ENCODE measurements at regions not wholly inside any gene's neighbourhood (a gene's known extent, or its start where the extent isn't known, plus 50 kb on each side); places are given as distances from the start of the nearest gene placed in this dataset.

DNA sequence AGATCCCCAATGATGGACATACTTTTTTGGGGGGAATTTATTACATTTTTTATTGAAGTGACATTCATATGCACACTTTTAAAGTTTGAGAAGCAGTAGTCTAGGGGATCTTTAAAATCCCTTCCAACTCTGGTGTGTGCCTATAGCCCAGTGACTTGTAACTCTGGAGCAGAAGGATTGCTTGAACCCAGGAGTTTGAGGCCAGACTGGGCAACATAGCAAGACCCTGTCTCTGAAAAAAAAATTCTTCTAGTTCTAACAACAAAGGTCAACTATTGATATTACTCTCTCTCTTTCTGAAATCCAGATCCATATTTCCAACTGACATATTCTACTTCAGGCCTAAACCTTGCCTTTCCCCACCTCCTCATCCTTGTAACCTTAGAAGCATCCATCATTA, 148.2 kb upstream of the SPRY4 start:
- DNase-seq: no peak

DNA sequence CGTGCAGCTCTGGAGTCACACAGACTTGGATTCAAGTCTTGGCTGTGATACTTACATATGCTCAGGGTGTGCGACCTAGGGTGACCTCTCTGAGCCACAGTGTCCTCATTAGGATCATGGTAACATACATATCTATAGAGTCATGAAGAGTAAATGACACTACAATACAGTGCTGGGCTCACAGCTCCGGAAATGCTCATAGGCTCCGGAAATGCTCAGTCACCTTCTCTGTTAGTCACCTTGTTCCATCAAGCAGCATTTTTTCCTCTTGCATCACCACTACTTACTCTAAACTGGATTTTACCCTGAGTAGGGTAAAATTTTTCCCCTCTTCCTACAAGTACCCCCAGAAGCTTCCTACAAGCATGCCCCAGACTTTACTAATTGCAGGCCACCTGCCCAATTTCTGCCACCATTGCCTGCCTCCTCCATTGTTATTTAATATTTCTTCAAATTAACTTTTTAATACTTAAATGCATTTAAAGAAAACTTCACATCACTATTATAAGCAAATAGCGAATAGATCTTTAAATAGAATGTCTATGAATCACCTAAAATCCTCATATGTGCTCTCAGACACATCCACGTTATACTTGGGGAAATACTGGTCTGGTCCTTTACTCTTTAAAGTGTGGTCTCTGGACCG, 147.6 kb upstream of the SPRY4 start:
- DNase-seq: no peak

DNA sequence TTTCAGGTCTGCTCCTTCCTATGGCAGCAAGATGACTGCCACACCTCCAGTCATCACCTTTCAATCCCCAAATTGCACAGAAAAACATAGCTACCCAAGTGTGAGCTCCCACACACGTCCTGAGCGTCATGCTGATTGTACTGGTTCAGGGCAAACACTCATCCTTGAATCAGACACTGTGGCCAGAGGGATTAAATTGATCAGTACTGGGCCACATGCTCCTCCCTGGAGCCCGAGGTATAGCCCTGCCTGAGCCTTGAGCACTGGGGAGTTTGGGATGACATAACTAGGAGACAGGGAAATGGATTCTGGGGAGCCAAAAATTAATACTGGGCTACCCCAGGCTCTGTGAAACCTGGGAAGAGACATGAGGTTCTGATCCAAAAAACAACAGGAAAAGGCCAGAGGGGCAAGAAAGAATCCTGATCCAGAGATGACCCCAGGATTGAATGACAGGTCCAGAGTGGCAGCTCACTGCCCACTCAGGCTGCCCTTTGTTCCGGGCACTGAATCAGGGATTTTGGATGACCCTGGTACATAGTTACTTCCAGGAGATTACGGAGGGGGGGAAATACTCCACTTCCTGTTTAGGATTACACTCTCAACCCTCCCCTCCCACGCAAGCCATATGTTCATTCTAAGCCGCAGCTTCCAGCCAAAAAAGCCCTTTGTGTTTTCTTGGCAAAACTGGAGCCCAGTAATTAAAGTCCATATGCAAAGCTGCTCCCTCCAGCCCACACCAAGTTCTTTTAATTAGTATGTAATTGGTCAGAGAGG, 141.6 kb upstream of the SPRY4 start:
- DNase-seq: peak; percentile 29

DNA sequence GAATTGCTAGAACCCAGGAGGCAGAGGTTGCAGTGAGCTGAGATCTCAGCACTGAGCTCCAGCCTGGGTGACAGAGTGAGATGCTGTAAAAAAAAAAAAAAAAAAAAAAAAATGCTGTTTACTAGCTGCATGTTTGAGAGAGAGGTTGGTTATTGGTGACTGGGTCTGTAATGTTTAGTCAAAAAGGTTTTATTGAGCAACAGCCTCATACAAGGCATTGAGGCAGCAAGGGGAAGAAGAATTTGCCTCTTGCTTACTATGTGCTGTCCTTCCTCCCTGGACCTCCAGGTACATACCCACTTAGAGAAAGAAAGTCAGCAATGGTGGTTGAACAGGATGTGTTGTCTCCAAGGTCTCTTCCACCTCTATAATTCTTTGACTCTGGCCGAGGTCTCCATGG, 140.7 kb upstream of the SPRY4 start:
- DNase-seq: no peak

DNA sequence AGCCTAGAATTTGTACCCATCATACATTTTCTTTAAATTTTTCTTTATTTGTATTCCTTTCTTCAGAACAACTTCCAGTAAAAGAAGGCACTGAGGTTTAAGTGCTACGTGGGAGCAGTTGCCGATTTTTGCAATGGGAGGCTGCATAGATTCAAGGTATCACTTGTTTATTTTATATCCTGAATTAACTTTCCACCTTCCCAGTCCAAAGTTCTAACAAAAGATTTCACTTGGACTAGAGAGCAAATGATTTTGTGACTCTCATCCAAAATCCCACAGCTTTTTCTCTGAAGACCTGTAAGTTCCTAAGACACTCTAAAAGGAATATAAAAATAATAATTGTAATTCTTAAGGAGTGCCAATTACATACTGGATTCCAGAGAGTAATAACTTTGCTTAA, 139.1 kb upstream of the SPRY4 start:
- DNase-seq: no peak

DNA sequence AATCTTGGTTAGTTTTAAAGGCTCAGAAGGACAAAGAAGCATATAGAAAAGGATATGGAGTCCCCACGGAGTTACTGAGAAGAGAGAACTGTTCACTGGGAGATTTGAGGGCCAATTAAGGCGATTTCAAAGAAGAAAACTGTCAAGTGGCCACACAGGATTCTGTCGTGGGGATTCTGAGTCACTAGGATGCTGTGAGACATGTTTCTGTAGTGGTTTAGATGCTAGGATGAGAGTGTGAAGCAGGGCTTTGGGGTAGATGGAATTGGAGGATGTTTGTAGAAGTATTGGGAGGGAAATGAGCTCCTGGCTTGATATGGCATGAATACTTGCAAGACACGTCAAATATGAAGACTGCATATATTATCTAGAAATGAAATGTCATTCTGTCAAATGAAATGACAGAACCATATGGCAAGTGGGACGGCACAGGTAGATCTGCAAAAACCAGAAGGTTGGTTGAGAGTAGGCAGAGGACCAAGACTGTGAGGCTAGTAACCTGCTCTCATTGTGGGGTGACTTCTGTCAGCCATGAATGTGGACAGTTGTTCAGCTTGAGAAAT, 136.3 kb upstream of the SPRY4 start:
- no peak for DNase-seq

DNA sequence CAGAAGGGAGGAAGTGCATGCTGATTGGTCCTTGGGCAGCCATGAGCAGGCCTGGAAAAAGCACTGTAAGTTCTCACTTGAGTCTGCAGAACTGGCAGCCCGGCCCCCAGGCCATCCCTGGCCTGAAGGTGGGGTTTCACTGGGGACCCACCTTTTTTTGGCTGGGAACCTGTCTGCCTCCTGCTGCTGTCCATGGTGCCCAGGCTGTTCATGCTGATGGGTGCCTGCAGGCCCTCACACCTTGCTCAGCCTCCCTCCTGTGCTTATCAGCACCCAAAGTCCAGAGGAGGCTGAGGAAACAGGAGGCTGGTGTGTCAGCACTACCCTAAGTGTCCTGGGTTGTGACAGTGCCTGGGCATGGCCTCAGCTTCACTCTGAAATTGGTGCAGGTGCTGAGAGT, 134.4 kb upstream of the SPRY4 start:
- no peak for DNase-seq

DNA sequence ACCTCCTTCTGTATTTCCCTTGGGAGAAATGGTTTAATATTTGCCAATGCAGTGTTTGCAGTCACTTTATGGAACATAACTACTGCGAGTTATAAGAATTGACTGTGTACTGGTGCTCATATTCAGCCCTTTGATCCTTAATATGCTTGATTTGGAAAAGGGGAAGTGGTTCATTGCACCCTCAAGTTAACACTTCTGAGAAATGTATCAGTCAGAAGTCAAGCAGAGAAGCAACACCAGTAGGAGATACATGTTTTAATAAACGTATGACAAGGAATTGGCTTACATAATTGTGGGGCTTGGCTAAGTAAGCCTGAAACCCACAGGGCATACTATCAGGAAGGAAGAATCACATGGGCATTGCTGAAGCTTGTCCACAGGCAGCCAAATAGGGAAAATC, 131.0 kb upstream of the SPRY4 start:
- peak; percentile 91 for DNase-seq

DNA sequence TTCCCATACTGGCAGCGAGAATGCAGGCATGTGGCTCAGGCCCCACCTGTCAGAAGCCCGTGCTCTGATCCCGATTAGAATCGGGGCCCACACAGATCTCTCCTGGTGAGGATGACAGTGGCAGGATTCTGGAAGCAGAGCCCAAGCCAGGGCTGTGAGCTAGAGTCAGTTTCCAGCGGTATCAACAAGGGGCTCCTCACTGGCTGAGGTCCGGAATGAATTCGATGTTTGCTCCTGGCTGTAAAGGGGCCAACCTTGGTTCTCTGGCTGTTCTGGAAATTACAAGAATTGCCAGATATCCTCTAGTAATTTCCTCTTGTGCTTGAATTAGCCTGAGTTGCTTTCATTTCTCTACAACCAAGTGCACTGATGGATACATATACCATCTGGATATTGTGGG, 129.1 kb upstream of the SPRY4 start:
- DNase-seq: no peak

DNA sequence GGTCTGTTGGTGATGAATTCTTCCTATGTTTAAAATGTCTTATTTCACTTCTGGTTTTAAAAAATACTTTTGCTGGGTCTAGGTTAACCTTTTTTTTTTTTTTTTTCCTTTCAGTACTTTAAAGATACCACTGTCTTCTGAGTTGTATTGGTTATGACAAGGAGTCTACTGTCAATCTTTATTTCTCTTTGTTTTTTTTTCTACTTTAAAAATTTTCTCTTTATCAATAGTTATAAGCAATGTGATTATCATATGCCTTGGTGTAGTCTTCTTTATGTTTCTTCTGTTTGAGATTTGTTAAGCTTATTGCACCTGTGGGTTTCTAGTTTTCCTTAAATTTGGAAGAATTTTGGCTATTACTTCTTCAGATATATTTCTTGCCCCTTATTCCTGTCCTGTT, 125.6 kb upstream of the SPRY4 start:
- no peak for DNase-seq

DNA sequence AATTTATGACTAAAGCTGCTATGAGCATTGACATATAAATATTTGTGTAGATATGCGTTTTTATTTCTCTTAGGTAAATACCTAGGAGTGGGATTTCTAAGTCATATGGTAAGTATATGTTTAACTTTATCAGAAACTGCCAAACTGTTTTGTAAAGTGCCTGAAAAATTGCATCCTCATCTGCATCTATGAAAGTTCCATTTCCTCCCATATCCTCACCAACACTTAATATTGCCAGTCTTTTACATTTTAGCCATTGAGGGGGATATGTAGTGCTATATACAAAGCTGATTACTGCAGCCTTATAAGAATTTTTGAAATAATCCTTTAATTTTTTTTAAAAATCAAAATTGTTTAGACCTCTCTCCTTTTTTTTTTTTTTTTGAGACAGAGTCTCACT, 123.1 kb upstream of the SPRY4 start:
- DNase-seq: no peak

DNA sequence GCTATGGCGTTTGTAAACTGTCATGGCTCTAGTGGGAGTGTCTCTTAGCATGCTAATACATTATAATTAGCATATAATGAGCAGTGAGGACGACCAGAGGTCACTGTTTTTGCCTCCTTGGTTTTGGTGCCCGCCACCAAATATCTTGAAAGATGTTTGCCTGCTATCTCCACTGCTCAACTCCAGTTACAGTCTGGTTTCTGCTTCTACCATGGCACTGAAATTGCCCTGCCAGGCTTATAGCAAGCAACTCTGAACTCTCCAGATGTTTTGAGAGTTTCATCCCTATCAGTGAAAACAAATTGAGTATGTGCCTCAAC, 122.1 kb upstream of the SPRY4 start:
- DNase-seq: no peak

DNA sequence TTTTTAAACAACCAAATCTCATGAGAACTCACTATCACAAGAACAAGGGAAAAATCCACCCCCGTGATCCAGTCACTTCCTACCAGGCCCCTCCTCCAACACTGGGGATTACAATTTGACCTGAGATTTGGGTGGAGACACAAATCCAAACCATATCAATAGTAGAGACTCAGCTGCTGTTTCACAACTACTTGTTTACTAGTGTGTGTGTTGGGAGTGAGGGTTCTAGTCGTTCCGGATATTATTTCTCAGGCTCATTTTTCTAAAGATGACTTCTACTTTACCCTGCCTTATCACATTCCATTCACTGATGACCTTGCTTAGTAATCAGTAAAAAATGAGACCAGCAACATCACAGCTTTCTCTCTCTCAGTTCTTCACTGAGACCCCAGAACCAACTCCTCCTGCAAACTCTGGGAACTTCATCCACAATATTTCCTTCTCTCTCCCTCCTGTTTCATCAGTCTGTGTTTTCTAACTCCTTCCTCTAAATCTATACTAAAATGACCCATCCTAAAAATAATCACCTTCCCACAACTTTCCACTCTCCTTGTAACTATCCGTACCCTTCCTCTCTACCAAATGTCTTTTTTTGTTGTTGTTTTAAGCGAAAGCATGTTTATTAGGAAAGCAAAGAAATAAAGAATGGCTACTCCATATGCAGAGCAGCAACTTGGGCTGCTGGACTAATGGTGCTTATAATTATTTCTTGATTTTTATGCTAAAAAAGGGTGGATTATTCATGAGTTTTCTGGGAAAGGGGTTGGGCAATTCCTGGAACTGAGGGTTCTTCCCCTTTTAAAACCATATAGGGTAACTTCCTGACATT, 121.5 kb upstream of the SPRY4 start:
- peak; percentile 72 for DNase-seq

DNA sequence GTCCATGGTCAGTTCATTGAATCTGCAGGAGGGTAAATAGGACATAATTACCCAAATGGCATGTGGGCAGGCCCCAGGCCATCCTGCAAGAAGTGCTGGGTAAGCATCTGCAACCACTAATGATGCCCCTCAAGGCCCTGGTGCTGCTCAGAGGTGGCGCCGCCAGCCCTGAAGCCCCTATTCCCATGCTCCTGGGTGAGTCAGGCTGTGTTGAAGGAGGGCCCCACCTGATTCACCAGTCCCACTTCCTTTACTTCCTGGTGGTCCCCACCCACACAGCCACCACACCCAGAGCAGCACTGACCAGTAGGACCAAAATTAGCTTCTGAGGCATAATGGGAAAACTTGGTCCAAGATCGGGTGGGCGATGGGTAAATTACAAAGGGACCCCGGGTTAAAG, 120.4 kb upstream of the SPRY4 start:
- no peak for DNase-seq

DNA sequence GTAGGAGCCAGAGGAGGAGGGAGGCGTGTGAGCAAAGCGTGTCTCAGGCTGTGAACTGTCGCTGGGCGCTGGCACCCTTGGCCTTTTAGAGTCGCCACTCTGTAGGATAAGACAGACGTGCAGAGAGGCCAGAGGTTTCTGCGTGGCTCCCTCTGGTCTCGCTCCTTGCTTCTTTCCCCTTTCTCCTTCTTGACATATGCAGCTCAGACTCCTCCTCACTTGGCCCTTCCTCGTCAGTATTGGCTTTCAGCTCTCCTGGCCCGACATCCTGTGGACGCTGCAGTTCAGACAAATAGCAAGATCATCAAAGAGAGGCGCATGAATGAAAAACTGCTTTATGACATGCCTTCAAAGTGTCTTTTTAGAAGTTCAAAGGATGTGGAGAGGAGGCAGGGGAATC, 116.8 kb upstream of the SPRY4 start:
- DNase-seq: no peak

DNA sequence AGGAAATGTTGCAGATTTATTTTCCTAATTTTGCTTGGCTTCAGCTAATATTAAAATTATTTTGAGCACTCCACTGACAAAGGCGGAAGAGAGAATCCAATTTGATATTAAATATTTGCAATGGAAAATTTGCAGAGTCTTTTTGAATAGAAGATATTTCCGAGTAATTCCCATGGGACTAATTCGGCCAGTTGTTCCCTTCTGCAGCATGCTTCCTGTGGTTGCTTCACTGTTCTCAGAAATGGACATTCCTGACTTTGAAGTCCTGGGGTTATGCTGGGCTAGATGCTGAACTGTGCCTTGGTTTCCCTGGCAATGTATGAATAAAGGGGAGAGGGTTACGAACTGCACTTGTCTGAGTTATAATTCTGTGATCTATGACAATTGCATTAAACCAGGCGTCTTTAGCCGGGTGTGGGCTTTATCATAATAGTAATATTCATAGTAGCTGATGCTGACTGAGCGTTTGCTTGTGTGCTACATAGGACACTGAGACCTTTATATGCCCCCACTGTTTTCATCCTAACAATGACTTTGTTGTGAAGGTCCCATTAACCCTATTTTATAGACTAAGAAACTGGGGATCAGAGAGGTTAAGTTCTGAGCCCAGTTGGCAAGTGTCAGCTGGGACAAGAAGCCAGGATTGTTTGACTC, 114.5 kb upstream of the SPRY4 start:
- DNase-seq: no peak

DNA sequence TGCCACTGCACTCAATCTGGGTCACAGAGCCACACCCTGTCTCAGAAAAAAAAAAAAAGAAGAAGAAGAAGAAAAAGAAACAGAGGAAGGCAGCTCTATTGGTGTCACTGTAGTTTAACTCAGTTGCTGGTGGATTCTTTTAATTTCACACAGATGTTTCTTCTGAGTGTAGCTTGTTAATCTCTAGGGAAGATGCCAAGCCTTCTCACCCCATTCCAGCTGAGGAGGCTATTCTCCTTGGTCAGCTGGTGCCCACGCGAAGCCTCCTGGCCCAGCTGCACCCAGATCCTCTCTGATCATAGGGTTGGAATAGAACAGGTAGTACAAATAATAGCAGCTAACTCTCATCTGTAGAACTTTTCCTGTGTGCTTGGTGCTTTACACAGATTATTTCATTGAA, 113.8 kb upstream of the SPRY4 start:
- DNase-seq: no peak

DNA sequence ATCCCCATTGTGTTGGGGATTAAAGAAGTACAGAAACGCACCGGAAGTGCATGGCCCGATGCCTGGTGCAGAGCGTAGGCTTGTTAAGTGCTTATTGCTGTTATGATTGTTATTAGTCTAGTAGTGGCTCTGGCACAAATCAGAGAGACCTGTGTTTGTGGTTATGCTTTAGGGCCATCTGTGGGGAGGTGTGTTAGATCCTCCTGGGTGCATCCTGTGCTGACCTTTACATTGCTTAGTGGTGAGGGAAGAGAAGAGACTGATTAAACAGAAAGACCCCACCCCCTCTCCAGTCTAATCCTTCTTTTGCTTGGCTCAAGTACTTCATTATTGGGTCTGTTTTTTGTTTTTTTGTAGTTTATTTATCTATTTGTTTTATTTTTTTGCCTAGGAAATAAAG, 112.7 kb upstream of the SPRY4 start:
- DNase-seq: no peak

DNA sequence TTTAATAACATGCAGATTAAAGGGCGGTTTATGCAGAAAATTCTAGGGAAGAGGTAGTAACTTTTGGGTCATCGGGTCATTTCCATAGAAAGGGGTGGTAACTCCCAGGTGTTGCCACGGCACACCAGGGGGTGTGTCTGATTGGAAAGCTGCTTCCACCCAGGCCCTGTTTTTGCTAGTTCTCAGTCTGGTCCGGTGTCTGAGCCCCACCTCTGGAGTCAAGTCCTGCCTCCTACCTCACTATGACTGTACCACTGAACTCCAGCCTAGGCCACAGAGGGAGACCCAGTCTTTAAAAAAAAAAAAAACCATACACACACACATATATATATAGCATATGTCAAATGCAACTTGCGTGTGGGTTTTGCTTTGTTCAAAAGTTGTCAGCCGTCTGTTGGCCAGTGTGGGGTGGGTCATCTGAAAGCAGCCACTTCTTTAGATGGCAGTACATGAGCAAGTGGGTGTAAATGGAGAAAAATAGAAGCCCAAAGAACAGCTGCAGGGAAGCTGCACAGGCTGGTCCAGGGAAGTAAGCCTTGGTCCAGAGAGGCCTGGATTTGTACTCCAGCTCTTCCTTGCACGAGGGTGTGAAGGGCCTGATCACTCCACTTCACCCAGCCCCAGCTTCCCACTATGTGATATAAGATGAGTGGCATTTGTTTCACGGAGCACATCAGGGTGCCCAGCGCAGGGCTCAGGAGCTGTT, 110.7 kb upstream of the SPRY4 start:
- DNase-seq: no peak

DNA sequence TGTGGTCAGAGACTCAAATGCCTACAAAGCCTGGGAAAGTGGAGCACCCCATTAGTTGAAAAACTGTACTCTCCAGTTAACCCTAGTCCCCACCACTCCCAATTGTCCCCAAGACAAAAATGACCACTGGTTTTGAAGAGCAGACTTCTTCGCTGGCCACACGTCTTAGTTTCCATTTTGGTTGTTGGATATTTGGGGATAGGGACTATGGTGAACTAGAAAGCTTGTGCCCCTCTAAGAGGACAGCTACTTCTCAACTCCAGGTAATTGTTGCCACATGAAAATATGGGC, 109.4 kb upstream of the SPRY4 start:
- DNase-seq: no peak

DNA sequence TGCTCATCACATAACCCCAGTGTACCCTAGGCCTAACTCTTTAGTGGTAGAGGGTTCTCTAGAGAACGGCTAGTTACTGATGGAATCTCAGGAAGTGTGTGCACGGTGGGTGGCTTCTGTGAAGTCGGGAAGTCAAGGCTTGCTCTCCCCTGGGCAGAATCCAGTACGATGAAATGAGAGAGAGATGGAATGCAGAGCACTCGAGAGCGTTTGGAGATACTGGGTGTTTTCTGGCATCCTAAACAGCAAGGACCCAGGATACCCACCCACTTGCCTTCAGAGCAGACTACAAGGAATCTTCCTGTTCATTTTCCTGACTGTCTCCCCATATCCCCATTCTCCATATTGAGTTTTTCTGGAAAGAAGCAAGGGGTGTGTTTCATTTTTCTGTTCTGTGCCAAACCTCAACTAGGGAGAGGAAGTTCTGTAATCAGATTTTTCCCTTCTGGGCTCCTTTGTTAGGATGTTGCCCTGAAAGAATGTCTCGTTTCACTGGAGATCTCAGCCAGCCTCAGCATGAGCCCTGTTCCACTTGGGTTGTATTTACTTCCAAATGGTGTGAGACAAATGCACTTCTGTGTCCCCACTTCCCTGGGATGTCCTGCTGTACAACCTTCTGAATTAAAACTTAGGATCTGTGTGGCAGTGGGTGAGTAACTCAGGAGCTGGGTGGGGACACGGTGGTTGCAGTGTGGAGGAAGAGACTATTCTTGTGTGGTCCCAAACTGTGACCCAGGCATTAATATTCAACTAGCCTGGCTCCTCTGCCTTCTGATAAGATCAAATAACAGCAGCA, 108.9 kb upstream of the SPRY4 start:
- DNase-seq: no peak

DNA sequence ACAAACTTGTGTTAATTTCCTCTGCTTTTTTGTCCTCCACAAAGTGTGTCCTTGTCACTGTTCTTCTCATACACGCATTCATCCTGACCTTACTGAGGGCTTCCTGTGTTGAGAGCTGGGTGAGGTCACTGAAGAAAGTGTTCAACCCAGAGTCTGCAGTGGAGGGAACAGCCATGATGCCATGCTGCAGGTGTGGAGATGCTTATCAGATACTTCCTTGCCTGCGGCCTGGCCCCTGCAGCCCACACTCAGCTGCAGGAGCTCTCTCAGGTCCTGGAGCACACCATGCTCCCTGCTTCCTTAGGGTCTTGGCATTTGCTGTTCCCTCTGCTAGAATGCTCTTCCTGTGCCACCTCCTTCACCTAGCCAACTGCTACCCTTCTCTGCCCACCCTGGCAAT, 108.1 kb upstream of the SPRY4 start:
- no peak for DNase-seq
